GM23338 (cell line): ENCODE measurements at regions not wholly inside any gene's neighbourhood (a gene's known extent, or its start where the extent isn't known, plus 50 kb on each side); places are given as distances from the start of the nearest gene placed in this dataset.
"Not testable (repeated sequence)": the region's sequence is repeated elsewhere in the genome, so short reads cannot be mapped to it uniquely, and the experiment has no call there.

ENCODE experiments used
- EZH2 ChIP-seq: fragments of 200-600 bp; sonication (generic); IDR thresholded peaks from one replicate; pipeline ENCODE4 v1.8.0; 2017; ENCODE audit warnings: antibody characterized with exemption, mild to moderate bottlenecking, low read depth; ENCODE audit not compliant: unreplicated experiment
- EZH2phosphoT487 ChIP-seq: fragments of 200-600 bp; sonication (generic); IDR thresholded peaks from one replicate; pipeline ENCODE4 v1.8.1; 2018; ENCODE audit warnings: antibody characterized with exemption; ENCODE audit not compliant: unreplicated experiment
- JUNB ChIP-seq: IDR thresholded peaks from one replicate; pipeline ENCODE4 v1.6.1; 2016; ENCODE audit warnings: antibody characterized with exemption; ENCODE audit not compliant: unreplicated experiment
- POLR2AphosphoS5 ChIP-seq: IDR thresholded peaks from 2 replicates; pipeline ENCODE4 v1.6.1; 2016; ENCODE audit warnings: antibody characterized with exemption, low read depth
- TF ChIP-seq, protein P1 (sequence below), 2 experiments: fragments of 200-600 bp in 1 of 2; sonication (generic) in 1 of 2; conservative IDR thresholded peaks; 2 replicates each; pipeline versions ENCODE4 v1.5.1 to v1.6.1; 2016 to 2017; ENCODE audit warnings: antibody characterized with exemption in 2 of 2, low read depth in 2 of 2, mild to moderate bottlenecking in 2 of 2, moderate library complexity in 1 of 2
- TF ChIP-seq, protein P2 (sequence below): IDR thresholded peaks from one replicate; pipeline ENCODE4 v1.6.1; 2018; ENCODE audit warnings: antibody characterized with exemption; ENCODE audit not compliant: unreplicated experiment

DNA sequence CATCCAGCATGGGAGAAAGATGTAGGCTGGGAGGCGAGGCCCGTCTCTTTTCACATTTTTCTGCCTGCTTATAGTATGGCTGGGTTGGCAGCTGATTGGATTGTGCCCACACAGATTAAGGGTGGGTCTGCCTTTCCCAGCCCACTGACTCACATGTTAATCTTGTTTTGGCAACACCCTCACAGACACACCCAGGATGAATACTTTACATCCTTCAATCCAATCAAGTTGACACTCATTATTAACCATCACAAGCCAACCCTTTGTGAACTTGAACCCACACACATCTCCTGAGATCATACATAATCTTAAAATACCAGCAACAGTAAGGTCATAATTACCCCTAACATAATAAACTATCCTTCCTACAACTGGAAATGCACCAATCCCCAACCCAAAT, 74.1 kb upstream of the XKR3 start:
- TF ChIP-seq JUNB, EZH2phosphoT487, EZH2, POLR2AphosphoS5: not testable (repeated sequence)
- TF ChIP-seq, protein P1, sequence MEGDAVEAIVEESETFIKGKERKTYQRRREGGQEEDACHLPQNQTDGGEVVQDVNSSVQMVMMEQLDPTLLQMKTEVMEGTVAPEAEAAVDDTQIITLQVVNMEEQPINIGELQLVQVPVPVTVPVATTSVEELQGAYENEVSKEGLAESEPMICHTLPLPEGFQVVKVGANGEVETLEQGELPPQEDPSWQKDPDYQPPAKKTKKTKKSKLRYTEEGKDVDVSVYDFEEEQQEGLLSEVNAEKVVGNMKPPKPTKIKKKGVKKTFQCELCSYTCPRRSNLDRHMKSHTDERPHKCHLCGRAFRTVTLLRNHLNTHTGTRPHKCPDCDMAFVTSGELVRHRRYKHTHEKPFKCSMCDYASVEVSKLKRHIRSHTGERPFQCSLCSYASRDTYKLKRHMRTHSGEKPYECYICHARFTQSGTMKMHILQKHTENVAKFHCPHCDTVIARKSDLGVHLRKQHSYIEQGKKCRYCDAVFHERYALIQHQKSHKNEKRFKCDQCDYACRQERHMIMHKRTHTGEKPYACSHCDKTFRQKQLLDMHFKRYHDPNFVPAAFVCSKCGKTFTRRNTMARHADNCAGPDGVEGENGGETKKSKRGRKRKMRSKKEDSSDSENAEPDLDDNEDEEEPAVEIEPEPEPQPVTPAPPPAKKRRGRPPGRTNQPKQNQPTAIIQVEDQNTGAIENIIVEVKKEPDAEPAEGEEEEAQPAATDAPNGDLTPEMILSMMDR (conservative IDR thresholded peaks at IDR 0.05; ENCODE audit: low read depth in 2 of 2): not testable (repeated sequence)
- TF ChIP-seq, protein P2, sequence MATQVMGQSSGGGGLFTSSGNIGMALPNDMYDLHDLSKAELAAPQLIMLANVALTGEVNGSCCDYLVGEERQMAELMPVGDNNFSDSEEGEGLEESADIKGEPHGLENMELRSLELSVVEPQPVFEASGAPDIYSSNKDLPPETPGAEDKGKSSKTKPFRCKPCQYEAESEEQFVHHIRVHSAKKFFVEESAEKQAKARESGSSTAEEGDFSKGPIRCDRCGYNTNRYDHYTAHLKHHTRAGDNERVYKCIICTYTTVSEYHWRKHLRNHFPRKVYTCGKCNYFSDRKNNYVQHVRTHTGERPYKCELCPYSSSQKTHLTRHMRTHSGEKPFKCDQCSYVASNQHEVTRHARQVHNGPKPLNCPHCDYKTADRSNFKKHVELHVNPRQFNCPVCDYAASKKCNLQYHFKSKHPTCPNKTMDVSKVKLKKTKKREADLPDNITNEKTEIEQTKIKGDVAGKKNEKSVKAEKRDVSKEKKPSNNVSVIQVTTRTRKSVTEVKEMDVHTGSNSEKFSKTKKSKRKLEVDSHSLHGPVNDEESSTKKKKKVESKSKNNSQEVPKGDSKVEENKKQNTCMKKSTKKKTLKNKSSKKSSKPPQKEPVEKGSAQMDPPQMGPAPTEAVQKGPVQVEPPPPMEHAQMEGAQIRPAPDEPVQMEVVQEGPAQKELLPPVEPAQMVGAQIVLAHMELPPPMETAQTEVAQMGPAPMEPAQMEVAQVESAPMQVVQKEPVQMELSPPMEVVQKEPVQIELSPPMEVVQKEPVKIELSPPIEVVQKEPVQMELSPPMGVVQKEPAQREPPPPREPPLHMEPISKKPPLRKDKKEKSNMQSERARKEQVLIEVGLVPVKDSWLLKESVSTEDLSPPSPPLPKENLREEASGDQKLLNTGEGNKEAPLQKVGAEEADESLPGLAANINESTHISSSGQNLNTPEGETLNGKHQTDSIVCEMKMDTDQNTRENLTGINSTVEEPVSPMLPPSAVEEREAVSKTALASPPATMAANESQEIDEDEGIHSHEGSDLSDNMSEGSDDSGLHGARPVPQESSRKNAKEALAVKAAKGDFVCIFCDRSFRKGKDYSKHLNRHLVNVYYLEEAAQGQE: not testable (repeated sequence)
